ENCODE measurements at regions not wholly inside any gene's neighbourhood (a gene's known extent, or its start where the extent isn't known, plus 50 kb on each side); places are given as distances from the start of the nearest gene placed in this dataset.

DNA sequence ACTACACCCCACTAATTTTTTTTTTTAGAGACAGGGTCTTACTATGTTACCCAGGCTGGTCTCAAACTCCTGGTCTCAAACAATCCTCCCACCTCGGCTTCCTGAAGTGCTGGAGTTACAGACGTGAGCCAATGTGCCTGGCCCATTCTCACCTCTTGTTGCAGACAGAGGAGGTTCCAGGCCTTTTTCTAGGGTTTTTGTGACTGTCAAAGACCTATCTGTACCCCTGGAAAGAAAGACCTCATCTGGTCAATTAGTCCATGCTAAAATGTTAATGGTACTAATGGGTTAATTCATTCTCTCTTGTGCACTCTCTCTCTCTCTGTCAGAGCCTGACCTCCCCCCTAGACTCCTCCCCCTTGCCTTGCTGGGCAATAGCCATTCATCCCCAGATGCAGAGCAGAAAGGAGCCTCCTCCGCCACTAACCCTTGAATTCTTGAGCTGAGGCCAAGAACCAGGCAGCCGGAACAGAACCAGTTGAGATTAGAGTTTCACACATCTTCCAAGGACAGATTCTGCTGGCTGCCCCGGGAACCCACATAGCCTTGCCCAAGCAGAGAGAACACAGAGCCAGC lies 209.7 kb downstream of the SKIDA1 start:
- DNase-seq: no peak

DNA sequence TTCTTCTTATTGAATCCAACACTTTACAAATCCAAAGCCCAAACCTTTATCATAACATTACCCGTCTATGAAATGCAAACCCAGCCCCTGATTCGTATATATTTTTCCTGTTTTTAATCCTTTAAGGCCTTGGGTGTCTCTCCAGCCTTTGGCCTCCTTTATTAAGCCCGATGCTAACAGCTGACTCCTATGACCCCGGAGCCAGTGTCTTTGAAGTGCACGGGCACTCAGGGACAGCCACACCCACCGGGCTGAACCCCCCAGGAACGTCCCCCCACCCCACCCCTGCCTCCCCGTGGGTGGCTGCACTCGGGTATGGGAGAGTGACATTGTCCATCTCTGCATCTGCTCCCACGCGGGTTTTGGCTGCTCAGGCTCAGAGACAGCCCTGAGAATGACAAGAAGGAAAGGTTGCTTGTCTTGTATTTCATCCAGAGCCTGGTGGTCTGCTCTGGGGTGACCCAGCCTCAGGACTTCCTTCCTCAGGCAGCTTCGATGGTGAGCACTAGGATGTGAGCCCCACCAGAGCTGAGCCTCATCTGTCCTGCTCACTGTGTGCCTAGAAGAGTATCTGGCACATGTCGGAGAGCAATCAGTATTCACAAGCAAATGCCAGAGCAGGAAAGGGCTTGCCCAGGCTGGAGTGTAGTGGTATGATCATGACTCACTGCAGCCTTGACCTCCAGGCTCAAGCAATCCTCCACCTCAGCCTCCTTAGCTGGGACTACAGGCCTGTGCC lies 210.4 kb downstream of the SKIDA1 start:
- DNase-seq: no peak

DNA sequence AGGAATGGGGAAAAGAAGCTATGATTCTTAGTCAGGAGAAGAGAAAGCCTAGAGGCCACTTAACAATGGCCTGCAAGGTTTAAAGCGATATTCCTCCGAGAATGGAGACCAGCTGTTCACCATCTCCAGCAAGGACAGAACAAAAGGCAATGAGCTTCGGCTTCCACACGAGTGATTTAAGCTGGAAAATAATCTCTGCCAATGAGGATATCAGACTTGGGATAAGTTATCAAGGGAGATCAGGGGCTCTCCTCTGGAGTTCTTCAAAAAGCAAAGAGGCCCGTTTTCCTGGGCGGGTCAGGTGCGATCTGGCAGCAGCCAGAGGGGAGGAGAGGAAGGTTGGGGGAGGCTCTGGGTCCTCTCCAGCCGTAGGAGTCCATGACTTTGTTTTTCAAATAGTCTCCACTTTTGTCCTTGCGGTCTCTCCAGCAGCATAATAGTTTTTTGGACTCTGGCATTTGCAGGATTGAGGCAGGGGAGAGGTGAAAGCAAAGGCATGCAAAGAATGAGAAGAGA lies 211.3 kb downstream of the SKIDA1 start:
- DNase-seq: no peak

DNA sequence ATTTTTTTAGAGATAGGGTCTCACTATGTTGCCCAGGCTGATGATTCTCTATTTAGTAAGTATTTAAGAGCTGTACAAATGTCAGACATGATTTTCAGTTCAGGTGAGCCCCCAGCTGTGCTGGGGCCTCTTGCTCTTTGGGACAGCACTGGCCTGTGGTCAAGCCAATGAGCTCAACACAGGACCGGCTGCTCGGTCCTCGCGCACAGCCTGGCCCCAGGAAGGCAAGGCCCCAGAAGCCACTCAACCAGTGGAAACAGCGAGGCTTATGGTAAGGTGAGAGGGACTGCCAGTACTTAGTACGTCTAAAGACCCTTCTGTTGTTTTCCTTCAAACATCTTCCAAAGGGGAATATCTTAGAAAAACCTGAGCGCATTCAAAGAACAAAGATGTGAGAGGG lies 211.8 kb downstream of the SKIDA1 start:
- DNase-seq: no peak

DNA sequence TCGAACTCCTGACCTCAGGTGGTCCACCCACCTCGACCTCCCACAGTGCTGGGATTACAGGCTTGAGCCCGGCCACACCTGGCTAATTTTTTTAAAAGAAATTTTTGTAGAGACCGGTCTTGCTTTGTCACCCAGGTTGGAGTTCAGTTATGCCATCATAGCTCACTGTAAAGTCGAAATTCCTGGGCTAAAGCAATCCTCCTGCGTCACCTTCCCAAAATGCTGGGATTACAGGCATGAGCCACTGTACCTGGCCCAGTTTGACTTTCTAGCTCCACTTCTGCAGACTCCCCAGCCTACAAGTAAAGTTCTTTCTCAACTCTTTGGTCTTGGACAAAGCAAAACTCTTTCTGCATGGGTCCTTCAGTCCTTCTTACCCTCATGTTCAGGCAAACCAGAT lies 214.1 kb downstream of the SKIDA1 start:
- no peak for DNase-seq

DNA sequence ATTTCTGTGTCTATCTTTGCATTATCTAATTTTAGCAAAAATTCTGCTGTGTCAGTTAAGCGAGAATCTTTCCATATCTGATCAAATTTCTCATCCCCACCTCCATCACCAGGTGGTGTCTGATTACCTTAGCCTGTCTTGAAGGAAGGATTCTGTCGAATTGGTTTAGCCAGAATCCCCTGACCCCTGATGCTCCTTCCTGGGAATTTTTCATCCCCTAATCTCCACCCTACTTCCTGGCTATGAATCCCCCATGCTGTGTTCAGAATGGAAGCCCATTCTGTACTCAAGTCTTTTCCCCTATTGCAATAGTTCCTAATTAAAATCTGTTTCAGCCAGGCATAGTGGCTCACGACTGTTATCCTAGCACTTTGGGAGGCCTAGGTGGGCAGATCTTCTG lies 216.1 kb downstream of the SKIDA1 start:
- no peak for DNase-seq

DNA sequence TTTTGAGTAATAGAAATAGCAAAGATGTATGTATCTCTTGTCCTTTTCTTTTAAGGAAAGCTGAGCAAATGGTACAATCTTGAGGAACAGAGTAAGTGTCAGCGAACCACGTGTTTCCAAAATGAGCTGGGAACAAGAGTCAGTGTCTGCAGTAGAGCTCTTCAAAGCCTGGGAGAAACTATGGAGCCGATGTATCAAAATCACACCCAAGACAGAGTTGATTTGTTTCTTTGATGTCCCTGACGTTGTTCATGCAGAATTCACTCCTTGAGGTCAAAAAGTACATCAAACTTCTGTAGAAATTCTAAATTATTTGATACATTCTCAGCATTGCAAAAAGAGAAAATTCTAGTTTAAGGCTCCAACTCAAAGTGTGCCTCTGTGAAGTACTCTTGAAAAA lies 216.5 kb downstream of the SKIDA1 start:
- no peak for DNase-seq

DNA sequence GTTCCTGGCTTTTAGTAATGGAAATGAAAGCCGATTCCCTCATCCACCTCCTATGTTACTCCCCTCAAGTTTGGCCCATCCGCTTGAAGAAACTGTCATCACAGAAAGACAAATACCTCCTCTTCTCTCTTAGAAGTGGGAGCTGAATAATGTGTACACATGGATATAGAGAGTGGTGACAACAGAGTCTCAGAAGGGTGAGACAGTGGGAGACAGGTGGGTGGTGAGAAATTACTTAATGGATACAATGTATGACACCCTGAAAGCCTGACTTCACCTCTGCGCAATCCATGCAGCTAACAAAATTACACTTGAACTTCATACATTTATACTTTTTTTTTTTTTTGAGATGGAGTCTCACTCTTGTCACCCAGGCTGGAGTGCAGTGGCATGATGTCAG lies 217.5 kb downstream of the SKIDA1 start:
- DNase-seq: no peak

DNA sequence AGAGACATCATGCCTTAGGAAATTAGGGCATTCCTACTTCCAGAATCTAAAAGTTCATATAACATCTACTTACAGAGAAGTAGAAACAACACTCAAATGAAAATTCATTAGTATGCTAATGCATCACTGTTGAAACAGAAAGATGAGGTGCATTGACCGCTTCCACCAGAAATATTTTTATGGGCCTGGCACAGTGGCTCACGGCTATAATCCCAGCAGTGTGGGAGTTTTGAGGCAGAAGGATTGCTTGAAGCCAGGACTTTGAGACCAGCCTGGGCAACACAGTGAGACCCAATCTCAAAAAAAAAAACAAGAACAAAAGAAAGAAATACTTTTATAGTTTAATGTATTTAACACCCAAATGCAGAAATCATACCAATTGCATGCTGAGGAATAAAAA lies 220.9 kb downstream of the SKIDA1 start:
- no peak for DNase-seq

DNA sequence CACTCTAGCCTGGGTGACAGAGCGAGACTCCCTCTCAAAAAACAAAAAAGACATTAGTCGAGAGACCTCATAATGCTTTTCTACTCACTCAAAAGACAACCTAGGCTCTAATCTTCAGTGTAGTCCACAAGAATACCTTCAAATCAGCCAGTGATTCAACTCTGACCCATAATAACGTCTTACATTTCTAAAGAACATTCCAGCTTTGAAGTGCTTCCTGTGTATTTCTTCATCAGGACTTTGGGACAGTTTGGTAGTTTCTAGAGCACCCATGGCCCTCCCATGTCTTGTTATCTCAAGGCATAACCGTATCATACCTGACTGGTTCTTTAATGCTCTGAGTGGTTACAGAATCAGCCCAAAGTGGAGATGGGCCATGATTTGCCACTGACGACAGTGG lies 221.3 kb downstream of the SKIDA1 start:
- DNase-seq: no peak

DNA sequence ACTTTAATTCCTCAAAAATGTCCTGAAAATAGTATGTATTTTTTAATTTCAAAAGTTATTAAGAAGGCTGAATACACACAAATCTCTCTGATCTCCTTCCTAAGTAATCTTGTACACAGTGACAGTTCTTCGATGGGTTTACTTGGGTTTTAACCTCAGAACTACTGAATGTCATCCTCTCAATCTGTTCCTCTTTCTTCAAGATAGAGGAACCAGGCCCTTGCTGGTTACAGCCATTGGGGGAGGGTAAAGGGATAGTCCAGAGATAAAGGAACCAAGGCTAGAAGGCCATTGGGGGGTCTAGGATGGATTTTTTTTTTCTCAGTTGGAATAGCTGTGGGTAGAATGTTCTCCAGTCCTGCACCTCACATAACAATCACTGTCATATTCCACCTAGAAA lies 224.9 kb downstream of the SKIDA1 start:
- no peak for DNase-seq

DNA sequence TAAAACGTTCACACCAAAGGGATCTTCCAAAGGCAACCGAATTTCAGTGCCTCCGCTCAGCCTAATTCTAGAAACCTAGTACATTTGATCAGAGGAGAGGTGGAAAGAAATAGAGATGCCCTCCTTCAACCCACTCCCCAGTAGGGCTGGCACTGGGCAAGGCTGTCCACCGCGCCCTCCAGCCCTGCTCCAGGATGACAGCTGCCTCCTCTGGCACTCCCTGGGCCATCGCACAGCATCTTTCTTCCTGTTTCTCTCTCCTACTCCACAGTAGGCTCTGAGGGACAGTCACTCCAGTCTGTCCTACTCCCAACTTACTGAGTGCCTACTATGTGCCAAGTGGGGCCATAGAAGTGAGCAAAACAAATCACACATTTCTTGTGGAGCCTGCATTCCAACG lies 226.2 kb downstream of the SKIDA1 start:
- DNase-seq: no peak

DNA sequence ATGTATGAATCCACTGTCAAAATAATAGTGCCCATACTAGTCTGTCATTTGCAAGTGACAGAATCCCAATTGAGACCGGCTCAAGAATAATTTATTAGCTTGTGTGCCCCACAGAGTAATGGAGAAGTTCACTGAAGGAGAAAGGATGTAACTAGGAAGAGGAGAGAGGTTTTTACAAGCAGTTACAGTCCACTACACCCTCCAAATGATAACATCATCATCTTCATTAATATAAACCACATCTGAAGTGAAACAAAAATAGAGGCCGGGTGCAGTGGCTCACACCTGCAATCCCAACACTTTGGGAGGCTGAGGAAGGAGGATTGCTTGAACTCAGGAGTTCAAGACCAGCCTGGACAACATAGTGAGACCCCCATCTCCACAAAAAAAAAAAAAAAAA lies 226.8 kb downstream of the SKIDA1 start:
- no peak for DNase-seq

DNA sequence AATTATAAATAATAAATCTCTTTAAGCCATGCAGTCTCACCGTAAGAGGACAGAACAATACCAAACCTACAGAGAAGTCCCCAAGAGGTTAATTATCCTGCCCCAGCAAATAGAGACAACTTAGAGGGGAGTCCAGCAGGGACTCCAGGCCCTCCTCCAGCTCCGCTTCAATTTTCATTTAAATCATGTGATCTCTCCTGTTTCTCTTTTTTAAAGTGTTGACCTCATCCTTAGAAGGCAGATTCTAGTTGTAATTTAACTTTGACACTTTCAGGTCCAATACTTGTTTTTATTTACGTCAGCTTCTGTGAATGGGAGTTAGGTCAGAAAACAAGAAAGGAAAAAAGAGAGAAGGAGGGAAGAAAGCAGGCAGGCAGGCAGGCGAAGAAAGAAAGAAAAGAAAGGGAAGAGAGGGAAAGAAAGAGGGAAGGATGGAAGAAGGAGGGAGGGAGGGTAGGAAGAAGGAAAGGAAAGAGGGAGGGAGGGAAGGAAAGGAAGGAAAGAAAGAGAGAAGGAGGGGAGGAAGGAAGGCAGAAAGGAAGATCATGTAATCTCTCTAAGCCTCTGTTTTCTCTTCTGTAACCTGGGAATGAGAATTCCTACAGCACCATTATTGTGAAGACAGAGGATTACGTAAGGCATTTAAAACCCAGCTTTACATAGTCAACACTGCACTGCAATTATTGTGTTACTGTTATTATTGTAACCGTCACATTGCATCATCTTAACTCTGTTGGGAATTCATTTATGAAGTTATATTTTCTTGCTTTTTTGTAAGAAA lies 227.7 kb downstream of the SKIDA1 start:
- DNase-seq: no peak

DNA sequence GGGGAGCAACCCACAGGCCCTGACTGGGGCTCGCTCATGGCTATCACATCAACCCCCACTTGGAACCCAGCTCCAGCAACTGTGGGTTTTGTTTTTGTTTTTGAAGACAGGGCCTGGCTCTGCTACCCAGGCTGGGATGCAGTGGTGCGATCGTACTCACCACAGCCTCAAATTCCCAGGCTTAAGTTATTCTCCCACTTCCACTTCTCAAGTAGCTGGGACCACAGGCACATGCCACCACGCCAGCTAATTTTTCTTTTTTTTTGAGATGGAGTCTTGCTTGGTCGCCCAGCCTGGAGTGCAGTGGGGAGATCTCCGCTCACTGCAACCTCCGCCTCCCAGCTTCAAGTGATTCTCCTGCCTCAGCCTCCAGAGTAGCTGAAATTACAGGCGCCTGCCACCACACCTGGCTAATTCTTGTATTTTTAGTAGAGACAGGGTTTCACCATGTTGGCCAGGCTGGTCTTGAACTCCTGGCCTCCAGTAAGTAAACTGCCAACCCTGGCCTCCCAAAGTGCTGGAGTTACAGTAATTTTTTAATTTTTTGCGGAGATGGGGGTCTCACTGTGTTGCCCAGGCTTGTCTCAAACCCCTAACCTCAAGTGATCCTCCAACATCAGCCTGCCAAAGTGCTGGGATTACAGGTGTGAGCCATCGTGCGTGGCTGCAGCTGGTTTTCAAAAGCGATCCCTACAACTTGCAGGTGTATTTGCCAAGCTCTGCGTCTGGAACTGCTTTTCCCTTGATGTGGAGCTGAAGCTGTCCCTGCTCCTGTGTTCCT lies 228.7 kb downstream of the SKIDA1 start:
- DNase-seq: no peak

DNA sequence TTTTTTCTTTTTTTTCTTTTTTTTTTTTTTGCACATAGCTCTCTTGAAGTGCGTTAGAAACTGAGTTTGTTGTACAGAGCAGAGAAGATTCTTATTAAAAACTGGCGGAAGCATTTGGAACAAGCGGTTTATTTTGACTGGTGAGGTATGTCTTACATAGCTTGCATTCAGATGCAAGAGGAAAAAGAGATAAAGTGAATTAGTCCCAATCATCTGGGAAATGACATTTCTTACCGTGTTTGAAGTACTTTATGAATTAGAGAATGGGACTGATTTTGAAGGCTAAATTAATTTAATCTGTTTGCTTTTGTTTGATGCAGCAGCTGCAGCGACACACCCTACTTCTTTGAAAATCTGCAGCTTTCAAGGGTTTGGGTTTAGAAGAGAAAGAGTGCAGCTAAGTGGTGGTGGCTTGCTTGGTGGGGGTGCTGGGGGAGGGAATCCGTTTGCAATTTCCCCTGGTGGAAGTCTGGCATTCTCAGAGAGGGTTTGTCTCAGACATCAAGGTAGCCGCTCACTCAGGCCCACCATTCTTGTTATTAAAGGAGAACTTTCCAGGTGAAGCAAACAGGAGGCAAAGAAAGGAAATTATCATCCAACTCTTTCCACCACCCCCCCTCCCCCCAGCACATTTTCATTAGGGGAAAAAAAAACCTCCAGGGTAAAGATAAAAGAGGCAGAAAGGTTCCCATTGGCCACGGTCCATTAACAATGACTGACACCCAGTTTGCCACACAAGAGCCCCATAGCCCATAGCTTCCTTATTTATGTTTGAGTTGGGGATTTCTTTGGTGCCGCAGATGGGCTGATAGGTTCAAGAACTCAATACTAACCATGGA lies 231.7 kb downstream of the SKIDA1 start:
- DNase-seq: no peak

DNA sequence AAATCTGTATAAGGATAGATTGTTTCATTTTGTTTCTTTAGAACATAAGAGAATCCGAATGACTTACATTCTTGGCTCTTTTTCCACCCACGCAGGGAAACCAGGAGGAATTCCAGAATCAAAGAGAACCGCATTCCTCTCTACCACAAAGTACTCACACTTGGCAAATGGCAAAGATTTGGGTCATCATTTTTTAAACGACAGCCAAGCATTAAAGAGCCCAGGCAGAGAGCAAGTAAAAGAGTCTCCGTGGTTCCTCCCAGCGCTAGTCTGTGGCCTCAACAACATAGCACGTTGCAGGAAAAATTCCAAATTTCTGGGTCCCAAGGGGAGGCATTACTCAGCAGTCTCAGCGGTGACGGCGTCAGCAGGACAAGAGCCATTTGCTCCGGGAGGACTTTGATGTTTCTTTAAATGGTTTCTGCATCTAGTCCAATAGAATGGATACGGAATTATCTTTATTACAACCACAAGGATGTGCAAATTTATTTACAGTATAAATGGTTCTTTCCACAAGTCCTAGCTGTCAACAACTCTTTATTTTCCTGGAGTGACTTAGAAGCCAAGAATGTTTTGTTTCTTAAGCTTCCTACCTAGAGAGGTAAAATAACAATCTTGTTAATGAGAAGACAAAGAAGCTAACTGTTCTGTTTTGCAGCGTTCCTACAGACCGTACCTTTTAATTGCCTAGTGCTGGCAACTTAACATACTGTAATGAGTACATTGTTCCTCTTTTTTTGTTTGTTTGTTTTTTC lies 232.5 kb downstream of the SKIDA1 start:
- DNase-seq: no peak

DNA sequence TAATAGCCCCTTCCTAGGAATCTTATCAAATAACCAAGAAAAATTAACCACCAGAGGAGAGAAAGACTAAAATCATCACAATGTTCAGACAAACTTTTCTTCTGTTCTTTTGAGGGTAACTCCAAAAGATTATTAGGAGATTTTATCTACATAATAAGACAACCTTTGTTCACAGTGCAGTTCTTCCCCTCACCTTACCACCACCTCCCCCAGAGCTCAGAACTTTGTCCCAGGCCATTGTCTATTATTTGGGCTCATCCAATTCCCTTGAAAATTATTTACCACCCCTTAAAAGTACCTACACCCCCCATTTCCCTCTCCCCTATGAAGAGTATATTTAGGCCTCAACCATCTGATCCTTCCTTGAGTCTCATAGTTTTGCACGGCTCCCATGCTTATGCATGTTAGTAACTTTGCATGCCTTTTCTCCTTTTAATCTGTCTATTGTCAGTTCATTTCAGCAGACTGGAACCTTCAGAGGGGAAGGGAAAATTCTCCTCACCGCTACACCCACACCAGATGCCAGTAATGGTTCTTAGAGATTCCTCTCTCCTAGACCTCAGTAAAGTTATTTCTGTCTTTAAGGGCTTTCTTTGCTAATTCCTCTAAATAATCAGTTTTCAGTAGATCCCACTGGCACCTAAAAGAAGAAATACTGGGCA lies 234.9 kb downstream of the SKIDA1 start:
- no peak for DNase-seq

DNA sequence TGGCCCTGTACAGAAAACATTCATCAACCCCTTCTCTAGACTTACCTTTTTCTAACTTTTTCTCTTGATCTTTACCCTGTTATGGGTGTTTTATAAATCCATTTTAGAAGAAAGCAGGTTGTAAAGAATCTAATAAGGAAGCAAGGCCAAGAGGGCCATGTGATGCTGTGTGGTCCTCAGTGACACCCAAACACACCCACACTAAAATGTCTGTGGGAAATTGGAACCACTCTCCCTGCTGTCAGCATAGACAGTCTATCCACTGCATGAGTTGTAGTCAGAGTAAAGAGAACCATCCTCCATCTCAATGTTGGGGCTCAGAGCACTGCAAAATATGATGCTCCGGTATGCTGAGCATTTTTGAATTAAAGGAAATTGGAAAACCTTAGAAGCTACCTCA lies 235.5 kb downstream of the SKIDA1 start:
- no peak for DNase-seq

DNA sequence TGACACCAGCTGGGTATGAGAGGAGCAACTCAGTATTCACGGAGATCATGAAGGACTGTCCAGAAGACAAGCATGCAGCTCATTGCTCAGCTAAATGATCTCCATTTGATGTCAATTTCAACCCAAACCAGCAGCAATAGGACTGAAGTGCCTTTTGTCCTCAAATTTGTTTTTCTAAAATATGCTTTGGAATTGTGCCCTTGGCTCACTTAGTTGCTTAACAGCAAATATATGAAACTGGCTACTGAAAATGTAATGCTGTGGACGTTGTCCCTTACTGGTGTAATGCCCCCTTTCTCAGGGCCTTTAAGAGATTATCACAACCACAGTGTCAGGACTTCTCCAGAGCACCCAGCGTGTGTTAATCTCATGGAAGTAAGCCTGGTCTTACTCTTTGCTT lies 236.2 kb downstream of the SKIDA1 start:
- no peak for DNase-seq

DNA sequence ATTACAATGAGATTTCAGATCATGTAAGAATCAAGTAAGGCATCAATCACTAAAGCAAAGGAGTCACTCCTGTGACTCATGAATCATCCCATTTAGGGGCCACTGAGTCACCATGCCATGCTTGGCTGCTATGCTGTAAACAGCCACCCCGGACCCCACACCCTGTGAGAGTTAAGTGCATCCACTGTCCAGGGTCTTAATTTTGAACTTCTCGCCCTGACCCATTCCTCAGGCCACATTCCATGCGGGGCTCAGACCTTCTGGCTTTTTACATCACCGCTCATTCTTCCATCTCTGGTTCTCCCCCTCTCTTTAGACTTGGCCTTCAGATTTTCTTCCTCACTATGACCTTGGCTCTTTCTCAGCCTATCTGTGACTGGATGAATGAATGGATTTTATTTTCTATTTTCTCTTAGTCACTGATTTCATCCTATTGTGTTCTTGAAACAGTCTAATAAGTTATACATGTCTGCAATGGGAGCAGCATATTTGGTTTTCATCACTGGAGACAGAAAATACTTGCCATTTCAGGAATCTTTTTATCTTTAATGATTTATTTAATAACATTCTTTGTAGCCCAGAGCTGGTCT lies 239.6 kb downstream of the SKIDA1 start:
- no peak for DNase-seq
